ENCODE measurements at regions not wholly inside any gene's neighbourhood (a gene's known extent, or its start where the extent isn't known, plus 50 kb on each side); places are given as distances from the start of the nearest gene placed in this dataset.

- Histone ChIP-seq H2AFZ (ENCODE audit: low read length) (no peak overlapping the region), H3K27ac (replicated peaks; ENCODE audit: low read length) (no peak overlapping the region), H3K14ac (ENCODE audit: low read length) (peak overlapping the region; percentile 76)
These were observed 208.7 kb downstream of the CYP26B1 start for GRCh38 chr2:71938659-71939587.

GRCh38 chr2:71938108-71938507 lies 209.6 kb downstream of the CYP26B1 start:
- H3K4me2 ChIP-seq (ENCODE audit: insufficient read depth, low read length, poor library complexity, severe bottlenecking), result no peak overlapping the region
- H4K8ac ChIP-seq (ENCODE audit: low read depth, low read length), result no peak overlapping the region
- H3K4ac ChIP-seq (ENCODE audit: low read length), result no peak overlapping the region
- H2AK5ac ChIP-seq (ENCODE audit: low read depth, low read length), result no peak overlapping the region
- no peak overlapping the region for H2BK15ac ChIP-seq (ENCODE audit: low read length)
- H3K4me3 ChIP-seq (ENCODE audit: low read length in 2 of 2), result peak overlapping the region in 1 of 2 donors; percentile 24
- no peak overlapping the region for H3K27ac ChIP-seq (replicated peaks; ENCODE audit: low read length)
- H3K18ac ChIP-seq (ENCODE audit: low read length), result no peak overlapping the region
- no peak overlapping the region for H4K91ac ChIP-seq (ENCODE audit: low read depth, low read length, poor library complexity)
- H2BK5ac ChIP-seq (ENCODE audit: low read length), result no peak overlapping the region
- H2AFZ ChIP-seq (ENCODE audit: low read length), result no peak overlapping the region
- H3K4me1 ChIP-seq (ENCODE audit: control insufficient read depth in 2 of 2, insufficient read depth in 1 of 2, low read depth in 1 of 2, low read length in 2 of 2), result peaks cover 0 to 2% of the 10 kb centered on the region in 2 donors
- H2BK12ac ChIP-seq (ENCODE audit: low read length), result no peak overlapping the region
- DNase-seq (ENCODE audit: low spot score), result no peak
- H3K79me1 ChIP-seq (ENCODE audit: low read depth, low read length), result no peaks in the 10 kb centered on the region
- H3K36me3 ChIP-seq (replicated peaks in 1 of 2; ENCODE audit: control insufficient read depth in 2 of 2, insufficient read depth in 2 of 2, low read length in 2 of 2), result no peaks in the 10 kb centered on the region
- no CpG with 5 or more reads among the region's 1 CpG for WGBS, 2 donors (ENCODE audit: extremely low coverage in 2 of 2, insufficient read length in 2 of 2, insufficient replicate concordance in 1 of 2)
- H3K9ac ChIP-seq (ENCODE audit: low read depth, low read length, poor library complexity), result no peak overlapping the region
- H3K9me3 ChIP-seq (replicated peaks in 1 of 2; ENCODE audit: control insufficient read depth in 2 of 2, insufficient read depth in 1 of 2, low read depth in 1 of 2, low read length in 2 of 2), result peaks cover 0 to 1% of the 10 kb centered on the region in 2 donors
- no peak overlapping the region for H3K14ac ChIP-seq (ENCODE audit: low read length)
- no peaks in the 10 kb centered on the region for H3K27me3 ChIP-seq (ENCODE audit: control insufficient read depth in 3 of 3, insufficient read depth in 3 of 3, low read depth in 1 of 3, low read length in 3 of 3)
- H3K23ac ChIP-seq (ENCODE audit: low read depth, low read length, poor library complexity), result no peak overlapping the region
- H2BK120ac ChIP-seq (ENCODE audit: low read depth, low read length), result no peak overlapping the region

More at GRCh38 chr2:71938659-71939587, 208.7 kb downstream of the CYP26B1 start:
- Histone ChIP-seq H3K9ac (ENCODE audit: low read depth, low read length, poor library complexity) (no peak overlapping the region), H3K4me3 (ENCODE audit: low read length in 2 of 2) (peak overlapping the region in 1 of 2 donors; percentile 37), H2BK12ac (ENCODE audit: low read length) (no peak overlapping the region), H3K27me3 (ENCODE audit: control insufficient read depth in 3 of 3, insufficient read depth in 3 of 3, low read depth in 1 of 3, low read length in 3 of 3) (no peaks in the 10 kb centered on the region), H4K91ac (ENCODE audit: low read depth, low read length, poor library complexity) (no peak overlapping the region), H3K18ac (ENCODE audit: low read length) (peak overlapping the region; percentile 64), H3K79me1 (ENCODE audit: low read depth, low read length) (no peaks in the 10 kb centered on the region), H3K4me2 (ENCODE audit: insufficient read depth, low read length, poor library complexity, severe bottlenecking) (no peak overlapping the region), H2BK5ac (ENCODE audit: low read length) (no peak overlapping the region), H3K23ac (ENCODE audit: low read depth, low read length, poor library complexity) (peak overlapping the region; percentile 21), H2BK120ac (ENCODE audit: low read depth, low read length) (no peak overlapping the region), H2AK5ac (ENCODE audit: low read depth, low read length) (no peak overlapping the region), H3K4ac (ENCODE audit: low read length) (no peak overlapping the region), H2BK15ac (ENCODE audit: low read length) (no peak overlapping the region), H3K9me3 (replicated peaks in 1 of 2; ENCODE audit: control insufficient read depth in 2 of 2, insufficient read depth in 1 of 2, low read depth in 1 of 2, low read length in 2 of 2) (peaks cover 0 to 1% of the 10 kb centered on the region in 2 donors), H3K4me1 (ENCODE audit: control insufficient read depth in 2 of 2, insufficient read depth in 1 of 2, low read depth in 1 of 2, low read length in 2 of 2) (peaks cover 0 to 7% of the 10 kb centered on the region in 2 donors), H4K8ac (ENCODE audit: low read depth, low read length) (no peak overlapping the region), H3K36me3 (replicated peaks in 1 of 2; ENCODE audit: control insufficient read depth in 2 of 2, insufficient read depth in 2 of 2, low read length in 2 of 2) (no peaks in the 10 kb centered on the region)
- no CpG with 5 or more reads among the region's 13 CpGs for WGBS, 2 donors (ENCODE audit: extremely low coverage in 2 of 2, insufficient read length in 2 of 2, insufficient replicate concordance in 1 of 2)
- DNase-seq (ENCODE audit: low spot score), result no peak

GRCh38 chr2:71937396-71937795 lies 210.3 kb downstream of the CYP26B1 start:
- H2BK15ac ChIP-seq (ENCODE audit: low read length), result no peak overlapping the region
- H3K4me1 ChIP-seq (ENCODE audit: control insufficient read depth in 2 of 2, insufficient read depth in 1 of 2, low read depth in 1 of 2, low read length in 2 of 2), result peaks cover 0 to 2% of the 10 kb centered on the region in 2 donors
- H3K4me2 ChIP-seq (ENCODE audit: insufficient read depth, low read length, poor library complexity, severe bottlenecking), result no peak overlapping the region
- H3K27ac ChIP-seq (replicated peaks; ENCODE audit: low read length), result no peak overlapping the region
- H4K91ac ChIP-seq (ENCODE audit: low read depth, low read length, poor library complexity), result no peak overlapping the region
- H3K18ac ChIP-seq (ENCODE audit: low read length), result no peak overlapping the region
- no peaks in the 10 kb centered on the region for H3K27me3 ChIP-seq (ENCODE audit: control insufficient read depth in 3 of 3, insufficient read depth in 3 of 3, low read depth in 1 of 3, low read length in 3 of 3)
- H2AK5ac ChIP-seq (ENCODE audit: low read depth, low read length), result no peak overlapping the region
- DNase-seq (ENCODE audit: low spot score), result no peak
- no peaks in the 10 kb centered on the region for H3K36me3 ChIP-seq (replicated peaks in 1 of 2; ENCODE audit: control insufficient read depth in 2 of 2, insufficient read depth in 2 of 2, low read length in 2 of 2)
- H3K23ac ChIP-seq (ENCODE audit: low read depth, low read length, poor library complexity), result no peak overlapping the region
- WGBS, 2 donors (ENCODE audit: extremely low coverage in 2 of 2, insufficient read length in 2 of 2, insufficient replicate concordance in 1 of 2), result no CpG with 5 or more reads among the region's 1 CpG
- H3K4me3 ChIP-seq (ENCODE audit: low read length in 2 of 2), result no peak overlapping the region
- H4K8ac ChIP-seq (ENCODE audit: low read depth, low read length), result no peak overlapping the region
- H2AFZ ChIP-seq (ENCODE audit: low read length), result no peak overlapping the region
- no peak overlapping the region for H2BK12ac ChIP-seq (ENCODE audit: low read length)
- H3K9ac ChIP-seq (ENCODE audit: low read depth, low read length, poor library complexity), result no peak overlapping the region
- no peak overlapping the region for H3K14ac ChIP-seq (ENCODE audit: low read length)
- no peak overlapping the region for H2BK120ac ChIP-seq (ENCODE audit: low read depth, low read length)
- no peak overlapping the region for H2BK5ac ChIP-seq (ENCODE audit: low read length)
- peaks cover 0 to 1% of the 10 kb centered on the region in 2 donors for H3K9me3 ChIP-seq (replicated peaks in 1 of 2; ENCODE audit: control insufficient read depth in 2 of 2, insufficient read depth in 1 of 2, low read depth in 1 of 2, low read length in 2 of 2)
- no peaks in the 10 kb centered on the region for H3K79me1 ChIP-seq (ENCODE audit: low read depth, low read length)
- H3K4ac ChIP-seq (ENCODE audit: low read length), result no peak overlapping the region

Data from neuronal stem cell (in vitro differentiated cells).